K562 (cell line): ENCODE measurements at regions not wholly inside any gene's neighbourhood (a gene's known extent, or its start where the extent isn't known, plus 50 kb on each side); places are given as distances from the start of the nearest gene placed in this dataset.

Source experiments
- MTA2 ChIP-seq: fragments of 450-650 bp; IDR thresholded peaks from 2 replicates; pipeline ENCODE4 v1.6.1; 2016; ENCODE audit warnings: low read depth
- ZNF407 ChIP-seq: fragments of 450-650 bp; IDR thresholded peaks from 2 replicates; pipeline ENCODE4 v1.6.1; 2016; ENCODE audit warnings: low read depth
- TF ChIP-seq, protein P1 (sequence below), 2 experiments: fragments of 450-650 bp in 1 of 2; sonication (generic) in 1 of 2; formaldehyde crosslinking; conservative IDR thresholded peaks; 2 replicates each; pipeline versions ENCODE4 v1.4.0 to v1.8.1; 2020 to 2022; ENCODE audit warnings: mild to moderate bottlenecking in 1 of 2, missing genetic modification reagents in 1 of 2

- TF ChIP-seq, protein P1, sequence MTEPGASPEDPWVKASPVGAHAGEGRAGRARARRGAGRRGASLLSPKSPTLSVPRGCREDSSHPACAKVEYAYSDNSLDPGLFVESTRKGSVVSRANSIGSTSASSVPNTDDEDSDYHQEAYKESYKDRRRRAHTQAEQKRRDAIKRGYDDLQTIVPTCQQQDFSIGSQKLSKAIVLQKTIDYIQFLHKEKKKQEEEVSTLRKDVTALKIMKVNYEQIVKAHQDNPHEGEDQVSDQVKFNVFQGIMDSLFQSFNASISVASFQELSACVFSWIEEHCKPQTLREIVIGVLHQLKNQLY (CRISPR knock-in tag; conservative IDR thresholded peaks at IDR 0.05) = no peak
- TF ChIP-seq ZNF407 = no peak
- TF ChIP-seq MTA2 = no peak
Observed at GRCh38 chr11:37948258-37948657, 1350.2 kb upstream of the RAG2 start (continued).
